GM19240 (cell line): ENCODE measurements at regions not wholly inside any gene's neighbourhood (a gene's known extent, or its start where the extent isn't known, plus 50 kb on each side); places are given as distances from the start of the nearest gene placed in this dataset.
"Not testable (repeated sequence)": the region's sequence is repeated elsewhere in the genome, so short reads cannot be mapped to it uniquely, and the experiment has no call there.

ENCODE experiments used
- DNase-seq: peaks from one replicate; pipeline ENCODE4 v3.0.0; 2011; ENCODE audit warnings: low spot score; ENCODE audit not compliant: insufficient read length

DNA sequence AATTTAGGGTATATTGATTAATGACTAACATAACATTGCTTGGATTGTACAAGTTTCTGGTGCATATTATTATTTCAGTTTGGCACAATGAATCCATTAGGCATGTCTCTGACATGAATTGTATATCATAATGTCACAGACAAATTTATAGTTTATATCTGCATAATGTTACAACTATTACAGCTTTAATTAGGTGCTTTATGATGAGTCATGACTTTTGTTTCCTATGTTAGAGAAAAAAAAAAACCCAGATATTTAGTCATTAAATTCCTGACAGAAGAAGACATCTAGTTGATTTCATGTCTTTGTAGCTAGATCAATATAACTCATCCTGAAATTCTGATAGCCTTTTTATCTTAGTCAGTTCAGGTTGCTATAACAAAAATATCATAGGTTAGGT, 385.7 kb upstream of the EPHA5 start:
- no peak for DNase-seq

DNA sequence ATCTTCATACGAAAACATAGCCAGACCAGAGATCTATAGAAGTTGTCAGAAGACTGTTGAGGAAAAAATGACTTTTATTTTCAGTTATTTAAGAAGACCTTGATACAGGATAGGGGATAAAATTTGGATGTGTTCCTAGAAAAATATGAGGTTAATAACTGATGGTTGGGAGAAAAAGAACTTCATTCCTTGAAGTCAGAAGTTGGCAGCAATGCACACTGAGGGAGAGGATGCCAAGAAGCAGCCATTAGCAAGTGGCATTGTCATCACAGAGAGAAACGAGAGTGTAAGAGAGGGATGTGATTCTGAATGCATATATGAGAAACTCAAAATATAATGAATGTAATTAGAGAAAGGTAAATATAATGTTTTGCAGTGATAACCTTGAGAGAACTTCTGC, 382.1 kb upstream of the EPHA5 start:
- DNase-seq = no peak

DNA sequence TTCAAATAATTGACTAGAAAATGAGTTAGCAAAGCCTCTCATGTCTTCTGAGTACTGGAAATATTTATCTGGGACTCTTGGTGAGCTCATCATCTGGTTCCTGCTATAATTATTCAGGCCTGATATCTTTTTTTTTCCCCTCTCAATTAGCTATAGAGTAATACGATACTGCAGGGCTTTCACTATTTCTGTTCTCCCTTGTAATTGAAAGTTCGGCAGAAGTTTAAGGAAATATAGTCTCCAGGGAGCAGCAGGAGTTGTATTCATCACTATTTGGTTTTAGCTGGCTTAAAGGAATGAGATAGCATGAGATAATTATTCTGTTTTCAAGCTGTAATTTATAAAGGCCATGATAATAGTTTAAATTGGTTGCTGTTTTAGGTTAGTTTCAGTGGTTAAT, 378.6 kb upstream of the EPHA5 start:
- no peak for DNase-seq

DNA sequence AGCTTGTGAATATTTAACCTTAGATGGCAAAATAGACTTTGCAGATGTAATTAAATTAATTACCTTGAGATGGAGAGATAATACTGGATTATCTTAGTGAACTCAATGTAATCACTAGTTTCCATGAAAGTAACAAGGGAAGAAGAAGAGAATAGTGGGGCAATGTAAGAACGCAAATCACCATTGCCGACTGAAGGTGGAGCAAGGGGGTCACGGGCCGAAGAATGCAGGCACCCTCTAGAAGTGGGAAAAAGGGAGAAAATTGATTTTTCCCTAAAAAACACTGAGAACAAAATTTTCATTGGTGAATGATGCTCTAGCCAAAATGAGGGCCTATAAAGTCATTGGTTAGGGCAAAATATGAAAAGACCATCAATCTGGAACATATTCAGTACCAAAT, 375.6 kb upstream of the EPHA5 start:
- DNase-seq = no peak

DNA sequence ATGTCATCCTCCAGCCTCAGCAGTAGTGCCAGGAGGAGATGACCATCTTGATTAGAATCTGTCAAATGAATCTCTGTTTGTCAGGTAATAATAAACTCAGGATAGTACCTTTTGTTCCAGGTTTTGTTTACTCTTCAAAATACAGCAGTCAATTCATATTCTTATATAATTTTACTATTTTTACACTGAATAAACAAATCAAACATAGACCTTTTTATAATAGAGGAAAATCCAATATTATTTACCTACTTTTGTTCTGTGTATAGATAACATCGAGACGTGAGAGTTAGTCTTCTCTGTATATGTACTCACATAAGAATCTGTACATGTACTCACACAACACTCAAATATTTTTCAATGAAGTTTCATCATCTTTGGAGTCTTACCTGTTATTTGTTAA, 365.4 kb upstream of the EPHA5 start:
- DNase-seq = no peak

DNA sequence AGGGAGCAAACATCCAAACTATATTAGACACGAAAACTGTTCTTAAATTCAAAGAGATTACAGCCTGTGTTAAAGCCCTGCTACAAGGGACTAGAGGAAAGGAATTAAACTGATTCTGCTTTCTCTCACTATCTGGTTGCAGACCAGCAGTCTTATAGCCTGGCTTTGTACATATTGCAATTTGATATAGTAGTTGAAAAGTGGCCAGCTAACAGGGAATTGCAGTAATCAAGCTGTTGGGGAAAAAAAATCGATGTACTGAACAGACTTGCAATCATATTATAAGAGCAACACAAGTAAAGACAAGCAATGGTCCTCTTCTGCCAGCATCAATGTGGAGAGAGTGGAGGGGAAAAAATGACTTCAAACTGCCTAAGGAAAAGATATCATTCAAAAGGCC, 364.4 kb upstream of the EPHA5 start:
- DNase-seq = no peak

DNA sequence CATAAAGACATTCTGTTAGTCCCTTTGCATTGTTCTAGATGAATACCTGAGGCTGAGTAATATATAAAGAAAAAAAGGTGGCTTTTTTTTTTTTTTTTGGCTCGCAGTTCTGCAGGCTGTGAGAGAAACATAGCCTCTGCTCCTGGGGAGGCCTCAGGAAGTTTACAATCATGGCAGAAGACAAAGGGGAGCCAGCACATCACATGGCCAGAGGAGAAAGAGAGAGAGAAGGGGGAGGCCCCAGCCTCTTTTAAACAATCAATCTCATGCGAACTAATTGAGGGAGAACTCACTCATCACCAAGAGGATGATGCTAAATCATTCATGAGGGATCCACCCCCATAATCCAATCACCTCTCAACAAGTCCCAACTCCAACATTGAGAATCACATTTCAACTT, 364.0 kb upstream of the EPHA5 start:
- DNase-seq = no peak

DNA sequence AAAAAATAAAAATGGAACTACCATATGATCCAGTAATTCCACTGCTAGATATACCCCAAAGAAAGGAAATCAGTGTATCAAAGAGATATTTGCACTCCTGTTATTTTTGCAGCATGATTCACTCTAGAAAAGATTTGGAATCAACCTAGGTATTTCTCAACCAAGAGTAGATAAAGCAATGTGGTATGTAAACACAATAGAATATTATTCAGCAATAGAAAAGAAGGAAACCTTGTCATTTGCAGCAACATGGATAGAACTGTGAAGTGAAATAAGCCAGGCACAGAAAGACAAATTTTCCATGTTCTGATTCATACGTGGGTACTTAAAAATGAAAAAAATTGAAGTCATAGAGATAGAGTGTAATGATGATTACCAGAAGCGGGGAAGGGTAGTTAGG, 362.3 kb upstream of the EPHA5 start:
- DNase-seq = no peak

DNA sequence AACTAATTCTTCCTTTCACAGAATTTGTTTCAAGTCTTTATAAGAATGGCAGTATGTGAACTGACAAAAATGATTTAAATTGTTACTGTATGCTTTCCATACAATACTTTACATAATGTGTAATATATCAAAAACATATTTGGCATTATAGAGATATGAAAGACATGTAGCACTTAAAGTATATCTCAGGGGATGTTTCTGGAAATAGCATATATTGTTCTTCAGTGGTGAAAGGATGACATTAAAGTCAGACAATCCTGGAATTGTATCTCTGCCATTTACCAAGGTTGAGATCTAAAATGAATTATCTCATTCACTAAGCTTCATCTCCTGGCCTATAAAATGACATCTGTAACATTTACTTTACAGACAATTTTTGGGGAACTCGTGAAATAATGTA, 358.4 kb upstream of the EPHA5 start:
- no peak for DNase-seq

DNA sequence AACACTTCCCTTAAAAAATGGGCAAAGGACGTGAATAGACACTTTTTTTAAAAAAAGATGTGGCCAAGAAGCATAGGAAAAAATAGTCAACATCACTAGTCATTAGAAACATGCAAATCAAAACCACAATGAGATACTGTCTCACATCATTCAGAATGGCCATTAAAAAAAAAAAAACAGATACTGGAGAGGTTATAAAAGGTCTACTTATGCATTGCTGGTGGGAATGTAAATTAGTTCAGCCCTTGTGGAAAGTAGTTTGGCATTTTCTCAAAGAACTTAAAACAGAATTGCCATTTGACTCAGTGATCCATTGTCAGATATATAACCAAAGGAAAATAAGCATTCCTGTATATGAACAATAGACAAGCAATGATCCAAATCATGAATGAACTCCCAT, 352.8 kb upstream of the EPHA5 start:
- no peak for DNase-seq

DNA sequence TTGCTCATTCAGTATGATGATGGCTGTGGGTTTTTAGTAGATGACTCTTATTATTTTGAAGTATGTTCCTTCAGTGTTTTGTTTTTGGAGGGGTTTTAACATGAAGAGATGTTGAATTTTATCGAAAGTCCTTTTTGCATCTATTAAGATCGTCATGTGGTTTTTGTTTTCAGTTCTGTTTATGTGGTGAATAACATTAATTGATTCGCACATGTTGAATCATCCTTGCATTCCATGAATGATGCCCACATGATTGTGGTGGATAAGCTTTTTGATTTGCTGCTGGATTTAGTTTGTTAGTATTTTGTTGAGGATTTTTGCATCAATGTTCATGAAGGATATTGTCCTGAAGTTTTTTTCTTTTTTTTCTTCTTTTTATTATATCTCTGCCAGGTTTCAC, 347.4 kb upstream of the EPHA5 start:
- no peak for DNase-seq

DNA sequence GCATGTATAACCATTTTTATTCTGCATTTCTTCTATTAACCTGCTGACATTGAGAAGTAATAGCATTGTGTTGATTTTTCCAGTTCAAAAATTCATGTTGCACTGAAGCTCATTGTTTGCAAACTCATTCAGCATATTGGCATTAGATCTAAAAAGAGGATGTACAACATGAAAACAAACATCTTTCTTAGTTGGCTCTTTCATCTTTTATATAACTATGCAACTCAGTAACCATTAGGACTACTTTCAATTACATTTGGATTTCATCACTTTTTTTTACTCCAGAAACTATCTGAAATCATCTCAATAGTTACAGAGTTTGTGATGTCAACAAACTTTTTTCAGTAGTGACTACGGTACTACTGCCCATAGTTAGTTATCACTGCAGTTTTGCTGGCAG, 346.0 kb upstream of the EPHA5 start:
- no peak for DNase-seq

DNA sequence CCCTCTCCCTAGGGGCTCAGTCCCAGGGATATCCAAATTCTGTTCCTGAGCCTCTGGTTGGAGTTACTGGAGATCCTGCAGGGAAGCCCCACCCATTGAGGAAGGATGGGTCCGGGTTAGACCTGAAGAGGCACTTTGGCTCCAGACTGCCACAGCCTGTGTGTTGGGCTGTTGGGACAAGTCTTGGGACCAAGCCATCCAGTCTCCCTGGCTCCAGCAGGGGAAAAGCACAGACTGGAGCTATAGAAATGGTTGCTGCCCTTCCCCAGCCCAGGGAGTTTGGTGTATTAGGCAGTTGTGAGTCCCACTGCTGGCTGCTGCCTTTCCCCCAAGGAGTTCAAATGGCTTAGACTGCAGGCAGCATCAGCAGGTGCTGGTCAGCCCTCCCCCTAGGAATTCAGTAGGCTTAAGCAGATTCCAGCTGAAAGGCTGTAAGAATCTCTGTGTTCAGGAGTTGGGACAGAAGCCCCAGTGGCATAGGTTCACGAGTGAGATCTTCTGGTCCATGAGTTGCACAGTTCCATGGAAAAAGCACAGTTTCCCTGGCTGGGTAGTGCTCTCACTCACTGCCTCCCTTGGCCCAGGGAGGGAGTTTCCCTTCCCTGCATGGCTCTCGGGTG, 344.0 kb upstream of the EPHA5 start:
- no peak for DNase-seq

DNA sequence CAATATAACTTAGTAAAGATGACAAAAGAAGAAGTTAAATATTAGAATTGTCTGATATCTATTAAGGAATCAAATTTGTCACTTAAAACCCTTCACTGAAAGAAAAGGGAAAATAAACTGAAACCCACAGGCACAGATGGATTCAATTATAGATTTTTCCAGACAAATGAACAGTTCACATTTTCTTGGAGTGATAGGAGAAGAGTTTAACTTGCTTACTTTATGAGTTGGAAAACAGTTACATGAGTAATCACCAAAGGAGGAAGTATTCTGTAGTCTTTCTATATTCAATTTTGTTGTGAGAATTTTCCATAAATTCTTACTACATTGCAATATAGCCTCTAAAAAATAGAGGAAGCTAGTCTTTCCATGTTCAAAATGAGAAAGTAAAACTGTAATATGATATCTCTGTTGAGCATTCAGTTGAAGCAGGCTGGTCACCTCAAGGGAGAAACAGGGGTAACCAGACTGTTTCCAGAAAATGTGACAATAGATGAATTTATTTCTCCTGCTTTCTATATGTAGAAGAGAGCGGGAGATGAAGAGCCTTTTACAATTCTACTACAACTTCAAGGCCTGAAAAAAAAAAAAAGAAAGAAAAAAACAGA, 330.3 kb upstream of the EPHA5 start:
- no peak for DNase-seq

DNA sequence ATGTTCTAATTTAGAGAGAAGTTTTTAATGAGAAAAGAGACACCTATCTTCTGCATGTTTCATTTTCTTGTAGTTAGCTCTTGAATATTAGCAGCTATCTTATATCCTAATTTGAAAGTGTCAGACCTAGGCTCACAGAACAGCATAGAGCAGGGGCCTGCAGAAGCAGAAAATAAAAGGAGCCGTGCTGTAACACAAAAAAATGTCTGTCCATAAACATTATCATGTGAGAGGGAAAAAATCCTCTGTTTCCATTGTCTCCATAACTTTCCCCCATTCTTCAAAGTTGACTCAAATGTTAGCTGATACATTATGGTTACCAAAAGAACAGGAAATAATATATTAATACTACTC, 329.2 kb upstream of the EPHA5 start:
- DNase-seq = no peak

DNA sequence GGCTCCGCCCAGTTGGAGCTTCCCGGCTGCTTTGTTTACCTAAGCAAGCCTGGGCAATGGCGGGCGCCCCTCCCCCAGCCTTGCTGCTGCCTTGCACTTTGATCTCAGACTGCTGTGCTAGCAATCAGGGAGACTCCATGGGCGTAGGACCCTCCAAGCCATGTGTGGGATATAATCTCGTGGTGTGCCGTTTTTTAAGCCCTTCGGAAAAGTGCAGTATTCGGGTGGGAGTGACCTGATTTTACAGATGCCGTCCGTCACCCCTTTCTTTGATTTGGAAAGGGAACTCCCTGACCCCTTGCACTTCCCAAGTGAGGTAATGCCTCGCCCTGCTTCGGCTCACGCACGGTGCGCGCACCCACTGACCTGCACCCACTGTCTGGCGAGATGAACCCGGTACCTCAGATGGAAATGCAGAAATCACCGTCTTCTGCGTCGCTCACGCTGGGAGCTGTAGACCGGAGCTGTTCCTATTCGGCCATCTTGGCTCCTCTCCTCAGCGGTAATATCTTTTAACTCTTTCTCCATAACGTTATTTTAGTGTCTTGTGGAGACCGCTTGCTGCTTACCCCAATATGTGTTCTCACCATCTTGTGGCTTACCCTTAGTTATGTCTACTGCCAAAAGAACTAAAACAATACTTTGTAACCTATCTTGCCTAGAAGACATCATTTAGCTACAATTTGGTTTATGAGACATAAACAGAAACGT, 328.7 kb upstream of the EPHA5 start:
- DNase-seq = not testable (repeated sequence)

DNA sequence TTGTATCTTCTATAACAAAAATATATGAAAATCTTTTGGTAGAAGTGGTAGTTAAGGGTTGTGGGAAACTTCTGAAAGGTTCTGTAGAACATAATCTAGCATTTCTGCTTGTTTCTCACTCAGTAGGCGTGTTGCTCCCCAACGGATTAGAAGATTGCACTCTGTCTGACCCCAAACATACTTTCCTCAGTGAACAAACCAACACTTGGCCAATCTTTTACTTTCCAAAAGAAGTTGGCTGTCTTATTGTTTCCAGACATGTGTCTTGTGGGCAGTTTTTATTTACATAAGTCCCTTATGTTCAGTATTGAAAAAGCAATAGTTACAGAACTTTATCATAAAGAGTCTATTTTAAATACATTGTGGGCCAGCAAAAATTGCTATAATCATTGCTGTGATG, 312.8 kb upstream of the EPHA5 start:
- DNase-seq = no peak

DNA sequence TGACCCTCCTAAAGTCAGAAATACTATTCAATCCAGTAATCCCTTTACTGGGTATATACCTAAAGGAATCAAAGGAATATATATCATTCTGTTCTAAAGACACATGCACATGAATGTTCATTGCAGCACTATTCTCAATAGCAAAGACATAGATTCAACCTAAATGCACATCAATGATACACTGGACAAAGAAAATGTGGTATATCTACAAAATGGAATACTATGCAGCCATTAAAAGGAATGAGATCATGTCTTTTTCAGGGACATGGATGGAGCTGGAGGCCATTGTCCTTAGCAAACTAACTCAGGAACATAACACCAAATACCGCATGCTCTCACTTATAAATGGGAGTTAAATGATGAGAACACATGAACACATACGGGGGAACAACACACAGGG, 306.0 kb upstream of the EPHA5 start:
- DNase-seq = no peak

DNA sequence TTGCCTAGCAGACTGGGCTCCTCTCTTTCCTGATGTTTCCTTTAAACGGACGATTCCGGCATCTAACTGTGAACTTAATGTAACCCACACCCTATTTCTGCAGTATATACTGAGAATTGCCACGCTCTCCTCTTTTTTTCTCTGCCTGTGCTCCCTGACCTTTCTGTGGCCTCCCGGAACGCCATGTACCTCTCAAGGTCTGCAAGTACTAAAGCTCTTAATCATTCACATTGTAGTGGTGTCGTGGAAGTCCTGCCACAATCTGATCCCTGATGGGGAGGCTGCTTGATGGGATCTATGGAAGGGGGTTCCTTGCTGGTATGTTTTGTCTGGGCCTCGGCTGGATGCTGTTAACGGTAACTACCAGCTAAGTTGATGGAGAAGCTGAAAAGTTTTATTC, 302.9 kb upstream of the EPHA5 start:
- no peak for DNase-seq

DNA sequence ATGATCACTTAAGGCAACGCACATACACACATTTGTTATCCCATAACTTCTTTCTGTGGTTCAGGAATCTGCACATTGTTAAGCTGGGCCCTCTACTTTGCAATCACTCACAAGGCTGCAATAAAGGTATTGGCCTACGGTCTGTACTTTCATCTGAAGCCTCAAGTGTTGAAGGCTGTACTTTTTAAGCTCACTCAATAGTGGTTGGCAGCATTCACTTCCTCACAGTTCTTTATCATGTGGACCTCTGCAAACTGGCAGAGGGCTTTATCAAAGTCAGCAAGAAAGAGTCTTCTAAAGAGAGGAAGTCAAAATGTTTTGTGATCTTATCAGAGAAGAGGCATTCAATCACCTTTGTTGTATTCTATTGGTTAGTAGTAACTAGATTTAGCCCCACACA, 301.4 kb upstream of the EPHA5 start:
- no peak for DNase-seq

DNA sequence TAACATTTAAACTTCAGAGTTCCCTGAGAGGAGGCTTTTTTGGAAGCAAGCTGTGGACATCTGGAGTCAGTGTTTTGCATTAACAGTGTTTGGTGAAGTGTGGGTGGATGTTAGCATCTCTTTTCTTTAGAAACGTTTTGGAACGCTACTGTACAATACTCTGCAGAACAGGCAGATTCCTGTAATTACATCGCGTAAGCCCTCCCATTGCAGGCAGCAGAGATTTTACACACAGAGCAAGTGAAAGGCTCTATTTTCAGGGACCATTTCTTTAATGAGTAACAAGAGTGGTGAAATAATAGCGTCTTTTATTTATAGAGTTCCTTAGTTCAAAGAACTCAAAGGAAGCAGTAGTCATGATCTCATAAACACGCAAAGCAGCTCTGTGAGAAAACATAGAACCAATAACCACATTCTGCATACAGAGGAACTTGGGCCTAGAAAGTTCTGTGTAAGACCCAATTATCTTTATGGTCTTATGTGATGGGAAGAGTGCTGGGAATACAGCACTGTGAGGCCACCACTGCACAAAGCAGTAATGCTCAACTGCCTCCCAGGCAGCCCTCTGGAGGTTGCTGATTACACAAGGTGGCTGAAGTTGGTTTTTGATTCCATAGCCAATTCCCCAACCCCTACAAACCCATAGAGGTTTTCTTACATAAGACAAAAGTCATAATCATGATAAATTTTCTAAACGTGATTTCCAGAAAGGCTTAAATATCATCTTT, 298.7 kb upstream of the EPHA5 start:
- DNase-seq = no peak

DNA sequence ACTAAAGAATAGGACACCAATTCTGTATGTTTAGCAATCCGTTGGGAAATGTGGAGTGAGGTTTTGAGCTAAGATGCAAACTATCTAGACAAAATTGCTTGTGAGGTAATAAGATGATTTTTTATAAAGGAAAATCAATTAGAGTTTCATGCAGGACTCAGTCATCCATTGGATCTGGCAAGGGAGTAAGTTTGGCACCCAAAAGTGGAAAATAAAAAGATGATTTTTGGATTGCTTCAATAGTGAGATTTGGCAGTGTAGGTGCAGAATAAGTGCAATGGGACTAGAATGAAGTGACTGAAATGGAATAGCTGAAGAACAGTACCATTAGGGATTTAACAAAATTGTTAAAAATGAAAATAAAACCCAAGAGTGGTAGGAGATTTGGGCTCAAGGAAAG, 290.5 kb upstream of the EPHA5 start:
- DNase-seq = no peak

DNA sequence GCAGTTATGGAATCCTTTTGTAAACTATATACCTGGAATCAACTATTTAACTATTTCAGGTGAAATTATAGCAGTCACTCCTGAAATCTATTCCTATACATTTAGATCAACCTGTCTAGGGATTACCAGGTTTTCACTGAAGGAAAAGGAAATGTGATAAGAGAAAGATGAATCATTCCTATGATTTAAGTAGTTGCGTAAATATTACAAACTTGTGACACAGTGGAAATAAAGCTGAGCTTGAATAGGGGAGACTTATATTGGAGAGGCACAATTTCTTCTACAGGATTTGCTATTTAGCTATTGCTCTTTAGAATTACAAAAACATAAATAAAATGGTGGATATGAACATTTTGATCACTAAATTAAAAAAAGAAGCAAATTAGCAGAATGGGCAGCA, 284.1 kb upstream of the EPHA5 start:
- no peak for DNase-seq
